ENCODE measurements at regions not wholly inside any gene's neighbourhood (a gene's known extent, or its start where the extent isn't known, plus 50 kb on each side); places are given as distances from the start of the nearest gene placed in this dataset.

GRCh38 chr11:92380882-92381281, 156.3 kb downstream of the FAT3 start:
- TF ChIP-seq ZBED1 (IDR thresholded peaks at IDR 0.05) (no peak), ZBTB11 (CRISPR knock-in tag; IDR thresholded peaks at IDR 0.05) (no peak), LARP7 (IDR thresholded peaks at IDR 0.05) (no peak), EP300 (IDR thresholded peaks at IDR 0.05; ENCODE audit: low read length) (no peak), CBX8 (IDR thresholded peaks at IDR 0.05; ENCODE audit: borderline replicate concordance, extremely low read depth, low read depth, low read length, poor library complexity, severe bottlenecking) (no peak), ERF (CRISPR knock-in tag; IDR thresholded peaks at IDR 0.05) (no peak), HMGXB4 (CRISPR knock-in tag; IDR thresholded peaks at IDR 0.05) (no peak), CTCF (IDR thresholded peaks at IDR 0.05 in 2 of 3, conservative IDR thresholded peaks at IDR 0.05 in 1 of 3; ENCODE audit: insufficient read depth in 2 of 3, low read depth in 1 of 3, low read length in 3 of 3) (no peak), ZNF436 (CRISPR knock-in tag; IDR thresholded peaks at IDR 0.05) (no peak)

Data from K562 (cell line).